Peyer's patch (tissue), 4 donors: ENCODE measurements at regions not wholly inside any gene's neighbourhood (a gene's known extent, or its start where the extent isn't known, plus 50 kb on each side); places are given as distances from the start of the nearest gene placed in this dataset.
"Not testable (repeated sequence)": the region's sequence is repeated elsewhere in the genome, so short reads cannot be mapped to it uniquely, and the experiment has no call there.

Experiments used
- DNase-seq, 3 donors: peaks; one replicate each; pipeline ENCODE4 v3.0.0-alpha.2; 2017 to 2019
- H3K27ac ChIP-seq, 4 donors: fragments of 200-600 bp; sonication (generic); one replicate each; pipeline ENCODE4 v1.5.1; 2016 to 2019
- H3K27me3 ChIP-seq, 2 donors: fragments of 200-600 bp; sonication (generic); one replicate each; pipeline ENCODE4 v1.5.1; 2019
- H3K36me3 ChIP-seq, 3 donors: fragments of 200-600 bp; sonication (generic); one replicate each; pipeline ENCODE4 v1.5.1; 2016 to 2019
- H3K4me1 ChIP-seq, 4 donors: fragments of 200-600 bp; sonication (generic); one replicate each; pipeline ENCODE4 v1.5.1; 2016 to 2019
- H3K4me3 ChIP-seq, 4 donors: fragments of 200-600 bp; sonication (generic); 1 replicate in 3 of 4; 2 replicates in 1 of 4; pipeline ENCODE4 v1.5.1; 2016 to 2019; ENCODE audit warnings: mild to moderate bottlenecking in 1 of 4
- H3K9me3 ChIP-seq, 4 donors: fragments of 200-600 bp; sonication (generic); one replicate each; pipeline ENCODE4 v1.5.1; 2016 to 2019; ENCODE audit warnings: mild to moderate bottlenecking in 1 of 4
- POLR2A ChIP-seq, 2 donors: fragments of 450-650 bp; IDR thresholded peaks; one replicate each; pipeline ENCODE4 v1.5.1; 2017; ENCODE audit warnings: antibody characterized with exemption in 2 of 2, mild to moderate bottlenecking in 2 of 2, moderate library complexity in 2 of 2
- TF ChIP-seq, protein P1 (sequence below), 6 experiments: fragments of 450-650 bp in 4 of 6; fragments of 200-600 bp in 2 of 6; sonication (generic) in 1 of 6; IDR thresholded peaks; one replicate each; pipeline ENCODE4 v1.5.1; 2017 to 2019; ENCODE audit warnings: antibody characterized with exemption in 6 of 6, mild to moderate bottlenecking in 3 of 6, moderate library complexity in 1 of 6

DNA sequence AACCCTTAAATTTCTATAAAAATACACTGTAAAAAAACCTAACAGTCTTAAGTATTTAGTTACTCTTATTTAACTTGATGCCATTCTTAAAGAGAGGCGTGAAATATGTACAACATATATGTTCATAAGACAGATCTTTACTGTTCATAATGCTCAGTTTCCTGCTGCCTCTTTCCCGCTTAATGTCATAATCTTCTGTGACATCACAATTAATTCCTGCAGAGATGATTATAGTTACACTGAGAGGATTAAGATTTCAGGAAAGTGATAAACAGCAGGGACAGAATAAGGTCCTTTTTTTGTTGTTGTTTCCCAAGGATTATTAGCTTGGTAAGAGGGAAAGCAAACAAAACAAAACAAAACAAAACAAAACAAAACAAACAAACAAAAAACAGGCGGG lies 801.4 kb downstream of the FLRT2 start:
- DNase-seq = no peak
- Histone ChIP-seq H3K4me1 (no peaks in the 10 kb centered on the region), H3K27ac (no peak overlapping the region), H3K36me3 (no peaks in the 10 kb centered on the region), H3K27me3 (no peaks in the 10 kb centered on the region), H3K4me3 (no peak overlapping the region), H3K9me3 (no peaks in the 10 kb centered on the region)
- no peak for TF ChIP-seq POLR2A (IDR thresholded peaks at IDR 0.05)
- TF ChIP-seq, protein P1, sequence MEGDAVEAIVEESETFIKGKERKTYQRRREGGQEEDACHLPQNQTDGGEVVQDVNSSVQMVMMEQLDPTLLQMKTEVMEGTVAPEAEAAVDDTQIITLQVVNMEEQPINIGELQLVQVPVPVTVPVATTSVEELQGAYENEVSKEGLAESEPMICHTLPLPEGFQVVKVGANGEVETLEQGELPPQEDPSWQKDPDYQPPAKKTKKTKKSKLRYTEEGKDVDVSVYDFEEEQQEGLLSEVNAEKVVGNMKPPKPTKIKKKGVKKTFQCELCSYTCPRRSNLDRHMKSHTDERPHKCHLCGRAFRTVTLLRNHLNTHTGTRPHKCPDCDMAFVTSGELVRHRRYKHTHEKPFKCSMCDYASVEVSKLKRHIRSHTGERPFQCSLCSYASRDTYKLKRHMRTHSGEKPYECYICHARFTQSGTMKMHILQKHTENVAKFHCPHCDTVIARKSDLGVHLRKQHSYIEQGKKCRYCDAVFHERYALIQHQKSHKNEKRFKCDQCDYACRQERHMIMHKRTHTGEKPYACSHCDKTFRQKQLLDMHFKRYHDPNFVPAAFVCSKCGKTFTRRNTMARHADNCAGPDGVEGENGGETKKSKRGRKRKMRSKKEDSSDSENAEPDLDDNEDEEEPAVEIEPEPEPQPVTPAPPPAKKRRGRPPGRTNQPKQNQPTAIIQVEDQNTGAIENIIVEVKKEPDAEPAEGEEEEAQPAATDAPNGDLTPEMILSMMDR (IDR thresholded peaks at IDR 0.05) = no peak

DNA sequence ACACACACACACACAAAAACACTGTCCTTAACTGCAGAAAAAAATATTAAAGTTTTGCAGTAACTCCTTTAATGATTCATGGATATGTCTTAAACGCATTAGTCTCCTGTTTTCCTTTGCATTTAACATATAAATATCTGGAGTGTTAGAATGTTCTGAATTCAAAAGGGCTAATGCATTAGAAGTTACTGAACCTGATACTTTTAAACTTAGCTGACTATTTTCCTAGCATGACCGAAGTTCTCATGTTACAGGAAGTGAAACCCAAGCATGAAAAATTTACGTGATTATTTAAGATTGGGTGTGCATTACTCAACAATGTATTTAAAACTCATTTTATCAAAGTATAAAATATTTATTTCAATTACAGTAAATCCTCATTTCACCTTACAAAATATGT lies 791.2 kb downstream of the FLRT2 start:
- Histone ChIP-seq H3K4me3 (no peak overlapping the region), H3K27me3 (no peaks in the 10 kb centered on the region), H3K27ac (no peak overlapping the region), H3K36me3 (no peaks in the 10 kb centered on the region), H3K4me1 (no peaks in the 10 kb centered on the region), H3K9me3 (no peaks in the 10 kb centered on the region)
- no peak for TF ChIP-seq POLR2A (IDR thresholded peaks at IDR 0.05)
- TF ChIP-seq, protein P1 (IDR thresholded peaks at IDR 0.05) = no peak
- no peak for DNase-seq

DNA sequence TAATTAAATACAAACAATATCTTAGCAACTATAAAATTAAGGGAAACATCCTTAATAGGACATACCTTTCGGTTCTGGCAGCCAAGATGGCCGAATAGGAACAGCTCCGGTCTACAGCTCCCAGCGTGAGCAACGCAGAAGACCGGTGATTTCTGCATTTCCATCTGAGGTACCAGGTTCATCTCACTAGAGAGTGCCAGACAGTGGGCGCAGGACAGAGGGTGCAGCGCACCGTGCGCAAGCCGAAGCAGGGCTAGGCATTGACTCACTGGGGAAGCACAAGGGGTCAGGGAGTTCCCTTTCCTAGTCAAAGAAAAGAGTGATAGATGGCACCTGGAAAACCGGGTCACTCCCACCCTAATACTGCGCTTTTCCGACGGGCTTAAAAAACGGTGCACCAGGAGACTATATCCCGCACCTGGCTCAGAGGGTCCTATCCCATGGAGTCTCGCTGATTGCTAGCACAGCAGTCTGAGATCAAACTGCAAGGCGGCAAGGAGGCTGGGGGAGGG lies 782.3 kb downstream of the FLRT2 start:
- H3K9me3 ChIP-seq, H3K4me3 ChIP-seq, H3K27me3 ChIP-seq, DNase-seq, H3K36me3 ChIP-seq, H3K27ac ChIP-seq, H3K4me1 ChIP-seq: not testable (repeated sequence)

DNA sequence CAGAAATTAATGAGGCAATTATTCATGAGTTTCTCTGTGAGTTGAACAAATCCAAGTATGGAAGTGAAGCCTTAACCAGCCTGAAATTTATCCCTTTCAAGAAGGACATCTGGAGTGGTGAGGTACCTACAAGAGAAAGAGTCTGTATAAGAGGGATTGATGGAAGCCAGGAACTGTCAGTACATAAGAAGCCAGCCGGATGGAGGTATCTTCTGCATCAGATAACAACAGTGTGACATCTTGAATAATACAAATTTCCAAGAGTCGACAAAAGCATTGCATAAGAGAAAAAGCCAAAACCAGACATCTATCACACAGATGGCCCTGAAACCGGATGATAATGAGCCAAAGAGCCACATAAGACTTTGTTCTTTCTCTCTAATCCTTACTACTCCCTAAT lies 781.2 kb downstream of the FLRT2 start:
- H3K4me1 ChIP-seq = no peaks in the 10 kb centered on the region
- no peaks in the 10 kb centered on the region for H3K9me3 ChIP-seq
- no peaks in the 10 kb centered on the region for H3K27me3 ChIP-seq
- H3K27ac ChIP-seq = no peak overlapping the region
- DNase-seq = no peak
- TF ChIP-seq, protein P1 (IDR thresholded peaks at IDR 0.05) = no peak
- no peak for TF ChIP-seq POLR2A (IDR thresholded peaks at IDR 0.05)
- no peaks in the 10 kb centered on the region for H3K36me3 ChIP-seq
- no peak overlapping the region for H3K4me3 ChIP-seq

DNA sequence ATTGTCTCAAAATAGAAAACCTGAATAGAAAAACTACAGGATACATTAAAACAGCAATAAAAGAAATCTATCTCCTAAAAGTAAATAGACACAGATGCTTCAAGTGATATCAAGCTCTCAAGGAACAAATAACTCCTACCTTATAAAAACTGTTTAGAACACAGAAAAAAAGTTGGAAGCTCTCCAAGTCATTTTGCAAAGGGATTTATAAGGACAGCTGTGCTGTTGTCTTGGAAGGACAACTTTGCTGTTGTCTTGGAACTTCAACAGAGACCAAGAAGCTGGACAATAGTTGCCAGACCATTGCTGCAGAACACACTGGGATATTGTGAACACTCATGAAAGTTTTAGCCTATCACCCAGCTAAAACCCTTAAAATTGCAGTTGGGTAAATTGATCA lies 780.7 kb downstream of the FLRT2 start:
- Histone ChIP-seq H3K36me3 (no peaks in the 10 kb centered on the region), H3K4me3 (no peak overlapping the region), H3K9me3 (no peaks in the 10 kb centered on the region), H3K27me3 (no peaks in the 10 kb centered on the region), H3K27ac (no peak overlapping the region), H3K4me1 (no peaks in the 10 kb centered on the region)
- no peak for DNase-seq
- TF ChIP-seq, protein P1 (IDR thresholded peaks at IDR 0.05) = no peak
- TF ChIP-seq POLR2A (IDR thresholded peaks at IDR 0.05) = no peak

DNA sequence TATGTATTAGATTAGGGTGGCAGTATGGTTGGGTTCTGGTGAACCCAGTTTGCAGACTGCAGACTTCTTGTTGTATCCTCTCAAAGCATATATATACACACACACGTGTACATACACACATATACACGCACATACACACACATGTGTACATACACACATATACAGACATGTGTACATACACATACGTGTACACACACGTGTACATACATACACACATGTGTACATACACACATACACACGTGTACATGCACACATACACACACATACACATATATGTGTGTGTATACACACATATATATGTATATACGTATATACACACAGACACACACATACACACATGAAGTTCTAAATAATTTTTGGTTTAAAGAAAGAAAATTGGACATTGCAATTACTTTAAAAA lies 780.2 kb downstream of the FLRT2 start:
- Histone ChIP-seq H3K9me3 (no peaks in the 10 kb centered on the region), H3K27ac (no peak overlapping the region), H3K4me1 (no peaks in the 10 kb centered on the region), H3K27me3 (no peaks in the 10 kb centered on the region), H3K4me3 (no peak overlapping the region), H3K36me3 (no peaks in the 10 kb centered on the region)
- DNase-seq = no peak
- no peak for TF ChIP-seq POLR2A (IDR thresholded peaks at IDR 0.05)
- TF ChIP-seq, protein P1 (IDR thresholded peaks at IDR 0.05) = no peak
